ENCODE measurements at regions not wholly inside any gene's neighbourhood (a gene's known extent, or its start where the extent isn't known, plus 50 kb on each side); places are given as distances from the start of the nearest gene placed in this dataset.

GRCh38 chr14:28576523-28576922 lies 190.1 kb upstream of the FOXG1 start:
- no peak overlapping the region for H2BK120ac ChIP-seq (ENCODE audit: low read depth, low read length)
- no peaks in the 10 kb centered on the region for H3K9me1 ChIP-seq (ENCODE audit: insufficient read depth, low read length)
- CTCF ChIA-PET = no interaction called here
- no peak overlapping the region for H3K23ac ChIP-seq (ENCODE audit: low read depth, low read length)
- dilution Hi-C loops (cut with HindIII; ENCODE audit: low sequenced_read_pairs, unreplicated experiment) (no loop called here), intact Hi-C loops (cut with micrococcal nuclease) (no loop called here), in situ Hi-C loops (cut with MboI; ENCODE audit: low sequenced_read_pairs) (no loop called here)
- no peak overlapping the region for H2BK15ac ChIP-seq (ENCODE audit: low read depth, low read length)
- no peak overlapping the region for H3K18ac ChIP-seq (ENCODE audit: low read depth, low read length)
- H3K14ac ChIP-seq (replicated peaks; ENCODE audit: low read depth, low read length) = no peak overlapping the region
- no peaks in the 10 kb centered on the region for H4K20me1 ChIP-seq (ENCODE audit: insufficient read depth, low read length)
- ATAC-seq (ENCODE audit: low read depth) (no peak), DNase-seq (no peak)
- POLR2A ChIA-PET (ENCODE audit: unreplicated experiment) = no interaction called here
- no peak overlapping the region for H4K5ac ChIP-seq (ENCODE audit: low read depth, low read length)
- no peaks in the 10 kb centered on the region for H3K36me3 ChIP-seq (ENCODE audit: control insufficient read depth, insufficient read depth, low read length)
- H2AK5ac ChIP-seq (ENCODE audit: low read depth, low read length) = no peak overlapping the region
- no peak overlapping the region for H4K8ac ChIP-seq (ENCODE audit: low read depth in 2 of 2, low read length in 2 of 2)
- no peak overlapping the region for H3K56ac ChIP-seq (ENCODE audit: extremely low read depth, insufficient read depth, low read length)
- no peak overlapping the region for H2AK9ac ChIP-seq (replicated peaks; ENCODE audit: low read depth, low read length, poor library complexity)
- H2AFZ ChIP-seq (replicated peaks; ENCODE audit: low read length, poor library complexity) = no peak overlapping the region
- TF ChIP-seq RCOR1 (IDR thresholded peaks at IDR 0.05; ENCODE audit: insufficient replicate concordance, low read length) (no peak), FOS (IDR thresholded peaks at IDR 0.05; ENCODE audit: low read depth, low read length) (no peak), NFE2L2 (IDR thresholded peaks at IDR 0.05; ENCODE audit: low read depth, low read length) (no peak), SMC3 (IDR thresholded peaks at IDR 0.05; ENCODE audit: low read depth, low read length) (no peak), POLR2A (IDR thresholded peaks at IDR 0.05; ENCODE audit: low read depth, low read length) (no peak), RAD21 (IDR thresholded peaks at IDR 0.05; ENCODE audit: low read length) (no peak), BHLHE40 (IDR thresholded peaks at IDR 0.05; ENCODE audit: low read depth, low read length) (no peak), MXI1 (IDR thresholded peaks at IDR 0.05; ENCODE audit: borderline replicate concordance, low read depth, low read length) (no peak), USF2 (IDR thresholded peaks at IDR 0.05; ENCODE audit: low read depth, low read length) (no peak), ELK1 (IDR thresholded peaks at IDR 0.05; ENCODE audit: borderline replicate concordance, low read depth, low read length) (no peak), CHD1 (IDR thresholded peaks at IDR 0.05; ENCODE audit: low read depth, low read length) (no peak), CTCF (conservative IDR thresholded peaks at IDR 0.05; ENCODE audit: low read depth, low read length) (no peak)
- no peak overlapping the region for H3K27ac ChIP-seq (ENCODE audit: insufficient read depth, low read length)
- H2BK5ac ChIP-seq (ENCODE audit: low read depth, low read length, poor library complexity, severe bottlenecking) = no peak overlapping the region
- H3K9ac ChIP-seq (ENCODE audit: low read depth, low read length) = no peak overlapping the region
- no peaks in the 10 kb centered on the region for H3K27me3 ChIP-seq (ENCODE audit: control insufficient read depth, insufficient read depth, low read length)
- H3K4me1 ChIP-seq (ENCODE audit: control insufficient read depth, insufficient read depth, low read length) = no peaks in the 10 kb centered on the region
- no peaks in the 10 kb centered on the region for H3K79me1 ChIP-seq (ENCODE audit: low read depth in 1 of 2, low read length in 2 of 2)
- H3K9me3 ChIP-seq (ENCODE audit: control insufficient read depth, insufficient read depth, low read length) = peaks cover 8% of the 10 kb centered on the region
- no TSS peak for BruUV-seq (replicated peaks)
- no peak overlapping the region for H3K4ac ChIP-seq (ENCODE audit: low read depth, low read length)
- no peak overlapping the region for H3K4me3 ChIP-seq (ENCODE audit: insufficient read depth, low read depth, low read length)
- WGBS, 2 experiments (ENCODE audit: extremely low coverage in 2 of 2, insufficient read length in 1 of 2) = no CpG with 5 or more reads among the region's 10 CpGs
- no peak overlapping the region for H4K91ac ChIP-seq (ENCODE audit: insufficient read depth, low read depth, low read length)
- no peak overlapping the region for H2BK20ac ChIP-seq (ENCODE audit: low read depth, low read length)
- H3K4me2 ChIP-seq (ENCODE audit: low read depth, low read length) = no peak overlapping the region

All from IMR-90 (cell line).